ENCODE measurements at regions not wholly inside any gene's neighbourhood (a gene's known extent, or its start where the extent isn't known, plus 50 kb on each side); places are given as distances from the start of the nearest gene placed in this dataset.

GRCh38 chr18:34978953-34979608 is 62.1 kb upstream of the MAPRE2 start:
- DNase-seq: peak; percentile 73

DNA sequence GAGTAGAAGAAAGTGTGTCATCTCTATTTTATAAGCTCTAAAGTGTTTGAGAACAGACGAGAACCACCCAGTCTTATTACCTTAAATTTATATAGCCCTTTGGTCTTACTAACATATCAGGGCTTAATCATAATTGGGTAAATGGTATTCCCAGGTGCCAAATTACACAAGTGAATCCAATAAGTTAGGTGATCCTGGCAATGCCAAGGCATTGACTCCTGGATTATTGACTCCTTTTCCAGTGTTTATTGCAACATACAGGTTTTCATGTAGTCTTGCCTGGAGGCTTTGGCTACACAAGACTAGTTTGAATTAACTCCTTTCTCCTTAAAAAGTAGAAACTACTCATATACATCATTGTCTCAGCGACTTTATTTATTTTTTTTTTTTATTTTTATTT is 59.7 kb upstream of the MAPRE2 start:
- no peak for DNase-seq

- DNase-seq: no peak
These were observed 55.2 kb upstream of the MAPRE2 start for GRCh38 chr18:34985963-34986362.

DNA sequence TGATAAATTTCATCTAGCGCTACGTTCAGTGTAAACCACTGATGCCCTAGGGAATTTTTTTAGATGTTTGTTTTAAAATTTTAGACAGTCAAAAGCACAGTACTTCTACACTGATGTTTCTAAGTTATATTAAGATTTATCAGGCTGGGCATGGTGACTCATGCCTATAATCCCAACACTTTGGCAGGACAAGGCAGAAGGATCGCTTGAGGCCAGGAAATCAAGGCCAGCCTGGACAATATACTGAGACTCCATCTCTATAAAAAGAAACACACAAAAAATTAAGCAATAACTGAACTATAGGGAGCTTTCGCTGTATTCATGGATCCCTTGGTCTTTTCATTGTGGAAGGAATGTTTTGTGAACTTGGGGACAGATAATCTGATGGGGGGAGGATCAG is 50.6 kb upstream of the MAPRE2 start:
- DNase-seq: no peak

- no peak for DNase-seq
These were observed 50.1 kb upstream of the MAPRE2 start for GRCh38 chr18:34991152-34991551.

Data from NCI-H2227 treated with DMSO at 0.1 percent for 48 hours (cell line).